Tibial nerve (tissue), 4 donors: ENCODE measurements at regions not wholly inside any gene's neighbourhood (a gene's known extent, or its start where the extent isn't known, plus 50 kb on each side); places are given as distances from the start of the nearest gene placed in this dataset.

Experiments
- DNase-seq, 2 donors: peaks; one replicate each; pipeline ENCODE4 v3.0.0-alpha.2; 2019; ENCODE audit warnings: low spot score in 2 of 2
- H3K27ac ChIP-seq, 4 donors: fragments of 200-600 bp; sonication (generic) in 3 of 4; one replicate each; pipeline ENCODE4 v1.5.1; 2017 to 2019; ENCODE audit warnings: mild to moderate bottlenecking in 1 of 4
- H3K27me3 ChIP-seq, 2 donors: fragments of 200-600 bp; sonication (generic) in 1 of 2; one replicate each; pipeline versions ENCODE4 v1.5.1 to v1.6.0; 2017 to 2019
- H3K36me3 ChIP-seq, 3 donors: fragments of 200-600 bp; sonication (generic); one replicate each; pipeline ENCODE4 v1.5.1; 2018 to 2019
- H3K4me1 ChIP-seq, 4 donors: fragments of 200-600 bp; sonication (generic) in 3 of 4; one replicate each; pipeline ENCODE4 v1.5.1; 2017 to 2019
- H3K4me3 ChIP-seq, 4 donors: fragments of 200-600 bp; sonication (generic) in 3 of 4; one replicate each; pipeline ENCODE4 v1.5.1; 2017 to 2019; ENCODE audit warnings: mild to moderate bottlenecking in 1 of 4, moderate library complexity in 1 of 4
- H3K9me3 ChIP-seq, 4 donors: fragments of 200-600 bp; sonication (generic) in 3 of 4; one replicate each; pipeline ENCODE4 v1.5.1; 2017 to 2019
- CTCF ChIP-seq, 5 experiments: fragments of 200-600 bp in 3 of 5; fragments of 450-650 bp in 2 of 5; sonication (generic) in 3 of 5; IDR thresholded peaks; one replicate each; pipeline ENCODE4 v1.5.1; 2016 to 2019; ENCODE audit warnings: antibody characterized with exemption in 5 of 5, mild to moderate bottlenecking in 3 of 5, moderate library complexity in 2 of 5
- EP300 ChIP-seq, 2 donors: sonication (generic); formaldehyde crosslinking; IDR thresholded peaks; one replicate each; pipeline ENCODE4 v1.6.1; 2017; ENCODE audit warnings: antibody characterized with exemption in 2 of 2, mild to moderate bottlenecking in 1 of 2
- POLR2A ChIP-seq, 2 donors: fragments of 450-650 bp; IDR thresholded peaks; one replicate each; pipeline ENCODE4 v1.6.1; 2017; ENCODE audit warnings: antibody characterized with exemption in 2 of 2, mild to moderate bottlenecking in 2 of 2, moderate library complexity in 2 of 2
- WGBS, 2 donors: methylation state at CpG; one replicate each; pipeline ENCODE4 v1.1.5; 2018; 5-methylcytosine and 5-hydroxymethylcytosine counted together

GRCh38 chr9:119577881-119578280 is 208.6 kb upstream of the BRINP1 start:
- Histone ChIP-seq H3K4me3 (no peak overlapping the region), H3K27ac (no peak overlapping the region), H3K27me3 (no peaks in the 10 kb centered on the region), H3K4me1 (no peaks in the 10 kb centered on the region), H3K9me3 (no peaks in the 10 kb centered on the region), H3K36me3 (no peaks in the 10 kb centered on the region)
- 70 to 80% methylated on average over 1 of the region's 1 CpG for WGBS, 2 donors
- TF ChIP-seq EP300 (IDR thresholded peaks at IDR 0.05), result no peak
- no peak for TF ChIP-seq CTCF (IDR thresholded peaks at IDR 0.05)
- TF ChIP-seq POLR2A (IDR thresholded peaks at IDR 0.05), result no peak
- no peak for DNase-seq

GRCh38 chr9:119559986-119560385 is 190.8 kb upstream of the BRINP1 start:
- H3K36me3 ChIP-seq, result no peaks in the 10 kb centered on the region
- H3K27me3 ChIP-seq, result peaks cover 0 to 11% of the 10 kb centered on the region in 2 donors
- WGBS, 2 donors, result 22 to 24% methylated on average over 5 of the region's 5 CpGs
- no peak overlapping the region for H3K4me3 ChIP-seq
- peaks cover 0 to 9% (median 0%) of the 10 kb centered on the region in 4 donors for H3K4me1 ChIP-seq
- TF ChIP-seq EP300 (IDR thresholded peaks at IDR 0.05) (no peak), POLR2A (IDR thresholded peaks at IDR 0.05) (no peak), CTCF (IDR thresholded peaks at IDR 0.05) (no peak)
- DNase-seq, result no peak
- no peak overlapping the region for H3K27ac ChIP-seq
- no peaks in the 10 kb centered on the region for H3K9me3 ChIP-seq

GRCh38 chr9:119559056-119559455 is 189.8 kb upstream of the BRINP1 start:
- H3K27ac ChIP-seq, result no peak overlapping the region
- H3K36me3 ChIP-seq, result no peaks in the 10 kb centered on the region
- no peaks in the 10 kb centered on the region for H3K9me3 ChIP-seq
- peaks cover 0 to 11% of the 10 kb centered on the region in 2 donors for H3K27me3 ChIP-seq
- DNase-seq, result no peak
- no peak for TF ChIP-seq EP300 (IDR thresholded peaks at IDR 0.05)
- TF ChIP-seq POLR2A (IDR thresholded peaks at IDR 0.05), result no peak
- no peak for TF ChIP-seq CTCF (IDR thresholded peaks at IDR 0.05)
- no peak overlapping the region for H3K4me3 ChIP-seq
- H3K4me1 ChIP-seq, result peaks cover 0 to 9% (median 0%) of the 10 kb centered on the region in 4 donors

- peaks cover 0 to 9% (median 0%) of the 10 kb centered on the region in 4 donors for H3K4me1 ChIP-seq
- 16 to 18% methylated on average over 25 to 31 of the region's 31 CpGs for WGBS, 2 donors
- H3K27me3 ChIP-seq, result peaks cover 0 to 11% of the 10 kb centered on the region in 2 donors
- no peak overlapping the region for H3K27ac ChIP-seq
- TF ChIP-seq POLR2A (IDR thresholded peaks at IDR 0.05), result no peak
- TF ChIP-seq CTCF (IDR thresholded peaks at IDR 0.05), result peak; percentile 70 to 81 (median 77)
- H3K36me3 ChIP-seq, result no peaks in the 10 kb centered on the region
- H3K4me3 ChIP-seq, result peak overlapping the region in 2 of 4 donors; percentile 18 to 38
- no peaks in the 10 kb centered on the region for H3K9me3 ChIP-seq
- DNase-seq, result peak; percentile 37 to 61
These were observed 187.1 kb upstream of the BRINP1 start for GRCh38 chr9:119556129-119556875.

GRCh38 chr9:119544492-119544891 is 175.3 kb upstream of the BRINP1 start:
- no peak overlapping the region for H3K27ac ChIP-seq
- H3K4me1 ChIP-seq, result no peaks in the 10 kb centered on the region
- H3K9me3 ChIP-seq, result no peaks in the 10 kb centered on the region
- WGBS, 2 donors, result 68 to 76% methylated on average over 3 of the region's 3 CpGs
- no peak overlapping the region for H3K4me3 ChIP-seq
- H3K27me3 ChIP-seq, result no peaks in the 10 kb centered on the region
- no peak for DNase-seq
- H3K36me3 ChIP-seq, result no peaks in the 10 kb centered on the region
- TF ChIP-seq POLR2A (IDR thresholded peaks at IDR 0.05) (no peak), EP300 (IDR thresholded peaks at IDR 0.05) (no peak), CTCF (IDR thresholded peaks at IDR 0.05) (no peak)
